Neuronal stem cell (in vitro differentiated cells): ENCODE measurements at regions not wholly inside any gene's neighbourhood (a gene's known extent, or its start where the extent isn't known, plus 50 kb on each side); places are given as distances from the start of the nearest gene placed in this dataset.

Experiments used
- DNase-seq: peaks from one replicate; pipeline ENCODE4 v3.0.0-alpha.2; 2013; ENCODE audit warnings: low spot score
- H2AFZ ChIP-seq: one replicate; pipeline ENCODE4 v1.6.1; 2013; ENCODE audit warnings: mild to moderate bottlenecking, low read length, inconsistent platforms
- H2AK5ac ChIP-seq: 2 replicates; pipeline ENCODE4 v1.6.1; 2013; ENCODE audit warnings: low read depth, mild to moderate bottlenecking, inconsistent platforms, low read length, moderate library complexity, mixed read lengths
- H2BK120ac ChIP-seq: 2 replicates; pipeline ENCODE4 v1.6.1; 2013; ENCODE audit warnings: low read depth, mild to moderate bottlenecking, inconsistent platforms, low read length, moderate library complexity, mixed read lengths
- H2BK12ac ChIP-seq: one replicate; pipeline ENCODE4 v1.6.1; 2013; ENCODE audit warnings: low read length, inconsistent platforms
- H2BK15ac ChIP-seq: 2 replicates; pipeline ENCODE4 v1.6.1; 2013; ENCODE audit warnings: mild to moderate bottlenecking, low read length, inconsistent platforms, mixed read lengths
- H2BK5ac ChIP-seq: one replicate; pipeline ENCODE4 v1.6.1; 2013; ENCODE audit warnings: inconsistent platforms, mild to moderate bottlenecking, low read length, moderate library complexity
- H3K14ac ChIP-seq: one replicate; pipeline ENCODE4 v1.6.1; 2013; ENCODE audit warnings: low read length, inconsistent platforms
- H3K18ac ChIP-seq: 2 replicates; pipeline ENCODE4 v1.6.1; 2013; ENCODE audit warnings: low read length, inconsistent platforms
- H3K23ac ChIP-seq: 2 replicates; pipeline ENCODE4 v1.6.1; 2013; ENCODE audit warnings: low read depth, mild to moderate bottlenecking, mixed read lengths, low read length, inconsistent platforms; ENCODE audit not compliant: poor library complexity
- H3K27ac ChIP-seq: replicated peaks from 3 replicates; pipeline ENCODE4 v1.5.1; 2013; ENCODE audit warnings: low read length, inconsistent platforms
- H3K27me3 ChIP-seq, 3 experiments: 2 replicates each; pipeline ENCODE4 v1.6.1; 2013; ENCODE audit warnings: low read length in 3 of 3, mild to moderate bottlenecking in 2 of 3, inconsistent platforms in 1 of 3, low read depth in 1 of 3, mixed read lengths in 1 of 3, moderate library complexity in 1 of 3; ENCODE audit not compliant: control insufficient read depth in 3 of 3, insufficient read depth in 3 of 3
- H3K36me3 ChIP-seq, 2 donors: replicated peaks in 1 of 2; 2 replicates each; pipeline ENCODE4 v1.6.1; 2013; ENCODE audit warnings: low read length in 2 of 2; ENCODE audit not compliant: control insufficient read depth in 2 of 2, insufficient read depth in 2 of 2
- H3K4ac ChIP-seq: 2 replicates; pipeline ENCODE4 v1.6.1; 2013; ENCODE audit warnings: inconsistent platforms, mild to moderate bottlenecking, low read length, moderate library complexity
- H3K4me1 ChIP-seq, 2 donors: 1 replicate in 1 of 2; 2 replicates in 1 of 2; pipeline ENCODE4 v1.6.1; 2013; ENCODE audit warnings: low read length in 2 of 2, low read depth in 1 of 2; ENCODE audit not compliant: control insufficient read depth in 2 of 2, insufficient read depth in 1 of 2
- H3K4me2 ChIP-seq: one replicate; pipeline ENCODE4 v1.6.1; 2013; ENCODE audit warnings: mild to moderate bottlenecking, low read length, inconsistent platforms; ENCODE audit not compliant: insufficient read depth, poor library complexity, severe bottlenecking
- H3K4me3 ChIP-seq, 2 donors: 2 replicates each; pipeline ENCODE4 v1.5.1; 2013; ENCODE audit warnings: low read length in 2 of 2, mild to moderate bottlenecking in 2 of 2, inconsistent platforms in 1 of 2, moderate library complexity in 1 of 2
- H3K79me1 ChIP-seq: one replicate; pipeline ENCODE4 v1.6.1; 2013; ENCODE audit warnings: low read depth, mild to moderate bottlenecking, inconsistent platforms, low read length, moderate library complexity
- H3K9ac ChIP-seq: one replicate; pipeline ENCODE4 v1.6.1; 2013; ENCODE audit warnings: mild to moderate bottlenecking, low read depth, low read length, inconsistent platforms; ENCODE audit not compliant: poor library complexity
- H3K9me3 ChIP-seq, 2 donors: replicated peaks in 1 of 2; 2 replicates each; pipeline versions ENCODE3 to v1.6.1; 2013; ENCODE audit warnings: low read length in 2 of 2, mild to moderate bottlenecking in 2 of 2, inconsistent platforms in 1 of 2, low read depth in 1 of 2, mixed read lengths in 1 of 2, moderate library complexity in 1 of 2; ENCODE audit not compliant: control insufficient read depth in 2 of 2, insufficient read depth in 1 of 2
- H4K8ac ChIP-seq: one replicate; pipeline ENCODE4 v1.6.1; 2013; ENCODE audit warnings: low read depth, mild to moderate bottlenecking, inconsistent platforms, low read length, moderate library complexity
- H4K91ac ChIP-seq: one replicate; pipeline ENCODE4 v1.6.1; 2013; ENCODE audit warnings: low read length, low read depth, mild to moderate bottlenecking, inconsistent platforms; ENCODE audit not compliant: poor library complexity
- WGBS, 2 donors: extraction: QIAGEN DNeasy Blood & Tissue Kit; methylation state at CpG; one replicate each; pipeline ENCODE4 v1.1.7; 2013; ENCODE audit warnings: missing lambda C conversion rate in 2 of 2, mixed read lengths in 1 of 2; ENCODE audit not compliant: insufficient read length in 2 of 2, insufficient replicate concordance in 1 of 2; ENCODE audit errors: extremely low coverage in 2 of 2; 5-methylcytosine and 5-hydroxymethylcytosine counted together

GRCh38 chr12:77577791-77578190 is 252.9 kb upstream of the NAV3 start:
- no peak overlapping the region for H3K14ac ChIP-seq
- no peak overlapping the region for H3K27ac ChIP-seq
- H4K91ac ChIP-seq: no peak overlapping the region
- H3K9ac ChIP-seq: no peak overlapping the region
- no peak overlapping the region for H2BK120ac ChIP-seq
- no peak overlapping the region for H2BK5ac ChIP-seq
- H3K4me1 ChIP-seq: no peaks in the 10 kb centered on the region
- H2BK12ac ChIP-seq: no peak overlapping the region
- H3K4me2 ChIP-seq: no peak overlapping the region
- H3K4ac ChIP-seq: no peak overlapping the region
- no peak overlapping the region for H3K4me3 ChIP-seq
- H3K27me3 ChIP-seq: no peaks in the 10 kb centered on the region
- no peak overlapping the region for H2AFZ ChIP-seq
- H2BK15ac ChIP-seq: no peak overlapping the region
- no peak for DNase-seq
- H2AK5ac ChIP-seq: no peak overlapping the region
- no peak overlapping the region for H3K23ac ChIP-seq
- H3K79me1 ChIP-seq: no peaks in the 10 kb centered on the region
- H4K8ac ChIP-seq: no peak overlapping the region
- no peaks in the 10 kb centered on the region for H3K36me3 ChIP-seq
- no CpG with 5 or more reads among the region's 1 CpG for WGBS, 2 donors
- no peak overlapping the region for H3K18ac ChIP-seq
- no peaks in the 10 kb centered on the region for H3K9me3 ChIP-seq

GRCh38 chr12:77575376-77575919 is 255.2 kb upstream of the NAV3 start:
- H4K8ac ChIP-seq: no peak overlapping the region
- no peaks in the 10 kb centered on the region for H3K27me3 ChIP-seq
- no peak for DNase-seq
- no peak overlapping the region for H2BK15ac ChIP-seq
- no peak overlapping the region for H2AFZ ChIP-seq
- H3K4ac ChIP-seq: no peak overlapping the region
- H3K4me3 ChIP-seq: no peak overlapping the region
- H3K23ac ChIP-seq: no peak overlapping the region
- no CpG with 5 or more reads among the region's 2 CpGs for WGBS, 2 donors
- H2BK5ac ChIP-seq: no peak overlapping the region
- H2AK5ac ChIP-seq: no peak overlapping the region
- no peak overlapping the region for H4K91ac ChIP-seq
- H2BK120ac ChIP-seq: no peak overlapping the region
- no peaks in the 10 kb centered on the region for H3K4me1 ChIP-seq
- no peaks in the 10 kb centered on the region for H3K9me3 ChIP-seq
- no peaks in the 10 kb centered on the region for H3K79me1 ChIP-seq
- H3K14ac ChIP-seq: no peak overlapping the region
- no peak overlapping the region for H3K4me2 ChIP-seq
- no peaks in the 10 kb centered on the region for H3K36me3 ChIP-seq
- H3K18ac ChIP-seq: no peak overlapping the region
- H3K27ac ChIP-seq: no peak overlapping the region
- H2BK12ac ChIP-seq: no peak overlapping the region
- H3K9ac ChIP-seq: no peak overlapping the region

GRCh38 chr12:77572371-77572770 is 258.3 kb upstream of the NAV3 start:
- Histone ChIP-seq H3K27me3 (no peaks in the 10 kb centered on the region), H2BK15ac (no peak overlapping the region), H3K18ac (no peak overlapping the region), H3K9ac (no peak overlapping the region), H2BK12ac (no peak overlapping the region), H3K4ac (no peak overlapping the region), H3K14ac (no peak overlapping the region), H3K79me1 (no peaks in the 10 kb centered on the region), H2AFZ (no peak overlapping the region), H3K23ac (no peak overlapping the region), H2AK5ac (no peak overlapping the region), H3K4me2 (no peak overlapping the region), H4K91ac (no peak overlapping the region), H3K4me3 (no peak overlapping the region), H3K9me3 (no peaks in the 10 kb centered on the region), H2BK120ac (no peak overlapping the region), H3K4me1 (no peaks in the 10 kb centered on the region), H2BK5ac (no peak overlapping the region), H3K27ac (no peak overlapping the region), H3K36me3 (no peaks in the 10 kb centered on the region), H4K8ac (no peak overlapping the region)
- DNase-seq: no peak
- no CpG with 5 or more reads among the region's 3 CpGs for WGBS, 2 donors

- DNase-seq: no peak
- no peaks in the 10 kb centered on the region for H3K36me3 ChIP-seq
- WGBS, 2 donors: no CpG with 5 or more reads among the region's 7 CpGs
- no peak overlapping the region for H2BK5ac ChIP-seq
- no peak overlapping the region for H3K23ac ChIP-seq
- no peaks in the 10 kb centered on the region for H3K4me1 ChIP-seq
- no peaks in the 10 kb centered on the region for H3K9me3 ChIP-seq
- no peak overlapping the region for H2AFZ ChIP-seq
- no peak overlapping the region for H3K14ac ChIP-seq
- H2BK12ac ChIP-seq: no peak overlapping the region
- no peak overlapping the region for H2BK120ac ChIP-seq
- H3K27me3 ChIP-seq: no peaks in the 10 kb centered on the region
- H4K8ac ChIP-seq: no peak overlapping the region
- H2BK15ac ChIP-seq: no peak overlapping the region
- no peak overlapping the region for H2AK5ac ChIP-seq
- H4K91ac ChIP-seq: no peak overlapping the region
- no peak overlapping the region for H3K18ac ChIP-seq
- no peak overlapping the region for H3K4ac ChIP-seq
- H3K4me3 ChIP-seq: no peak overlapping the region
- no peak overlapping the region for H3K9ac ChIP-seq
- no peak overlapping the region for H3K4me2 ChIP-seq
- H3K27ac ChIP-seq: no peak overlapping the region
- no peaks in the 10 kb centered on the region for H3K79me1 ChIP-seq
Measured at GRCh38 chr12:77571768-77572167, 258.9 kb upstream of the NAV3 start.
